ENCODE measurements at regions not wholly inside any gene's neighbourhood (a gene's known extent, or its start where the extent isn't known, plus 50 kb on each side); places are given as distances from the start of the nearest gene placed in this dataset.

DNA sequence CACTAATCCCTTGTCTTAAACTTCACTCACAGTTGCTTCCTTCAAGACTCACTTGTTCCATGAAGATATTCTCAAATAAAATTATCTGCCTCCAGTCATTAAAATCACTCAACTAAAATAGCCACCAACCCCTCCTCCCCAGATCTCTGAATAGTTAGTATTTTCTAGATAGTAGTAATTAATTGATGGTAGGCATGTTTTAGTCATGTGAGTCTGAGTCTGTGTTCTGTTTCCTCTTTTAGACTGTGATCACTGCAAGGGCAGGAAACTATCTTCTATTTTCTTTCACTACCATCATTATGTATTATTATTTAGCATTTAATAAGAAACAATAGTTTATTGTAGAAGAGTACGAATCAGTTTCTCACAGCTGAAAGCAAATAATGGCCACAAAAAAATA lies 1080.5 kb downstream of the IGSF11 start:
- no peak for DNase-seq (ENCODE audit: low spot score)

DNA sequence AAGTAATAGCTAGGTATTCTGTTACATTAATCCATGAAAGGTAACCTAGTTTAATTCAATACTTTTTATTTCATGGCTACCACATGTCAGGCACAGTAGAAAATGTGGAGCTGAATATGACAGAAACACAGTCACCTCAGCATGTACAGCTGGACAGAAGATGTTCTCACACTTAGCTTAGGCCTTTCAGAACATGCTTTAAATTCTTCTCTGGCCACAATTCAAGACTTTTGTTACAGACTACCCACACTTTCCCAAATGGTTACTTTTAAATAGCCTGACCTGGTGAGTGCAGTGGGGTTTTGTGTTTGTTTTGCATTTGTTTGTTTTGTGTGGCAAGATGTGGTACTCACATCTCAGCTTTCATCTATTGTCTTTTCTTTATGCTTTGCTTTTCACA lies 1079.5 kb downstream of the IGSF11 start:
- DNase-seq (ENCODE audit: low spot score) = no peak

DNA sequence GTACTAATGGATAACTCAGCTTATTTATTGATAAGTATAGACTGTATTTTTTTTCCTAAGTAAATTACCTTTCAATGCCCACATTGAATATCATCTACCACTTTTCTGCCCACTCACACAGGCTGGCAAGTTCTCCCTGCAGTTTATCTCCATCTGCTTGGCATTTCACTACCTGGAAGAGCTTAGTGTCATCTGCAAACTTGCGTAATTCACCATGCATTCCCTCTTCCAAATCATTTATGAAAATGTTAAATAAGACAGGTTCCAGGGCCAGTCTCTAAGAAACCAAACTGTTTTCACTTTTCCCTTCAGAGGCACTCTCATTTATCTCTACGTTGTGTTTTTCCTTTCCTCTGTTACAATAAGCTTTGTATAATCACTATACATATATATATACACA lies 1076.6 kb downstream of the IGSF11 start:
- no peak for DNase-seq (ENCODE audit: low spot score)

DNA sequence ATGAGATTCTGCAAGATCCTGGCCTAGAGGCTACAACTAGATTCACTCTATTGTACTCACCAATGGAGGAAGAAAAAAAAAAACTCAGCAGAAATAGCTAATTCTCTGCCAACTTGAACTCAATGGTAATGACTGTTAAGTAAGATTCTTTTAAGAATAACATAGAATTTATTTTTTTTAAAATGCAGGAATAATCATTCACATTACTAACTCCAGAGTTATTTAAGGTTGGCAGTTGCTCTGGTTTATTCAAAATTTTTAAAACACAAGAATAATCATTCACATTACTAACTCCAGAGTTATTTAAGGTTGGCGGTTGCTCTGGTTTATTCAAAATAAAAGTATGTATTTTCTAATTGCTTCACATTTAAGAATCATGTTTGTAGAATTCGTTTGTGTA lies 1071.9 kb downstream of the IGSF11 start:
- DNase-seq (ENCODE audit: low spot score) = no peak

DNA sequence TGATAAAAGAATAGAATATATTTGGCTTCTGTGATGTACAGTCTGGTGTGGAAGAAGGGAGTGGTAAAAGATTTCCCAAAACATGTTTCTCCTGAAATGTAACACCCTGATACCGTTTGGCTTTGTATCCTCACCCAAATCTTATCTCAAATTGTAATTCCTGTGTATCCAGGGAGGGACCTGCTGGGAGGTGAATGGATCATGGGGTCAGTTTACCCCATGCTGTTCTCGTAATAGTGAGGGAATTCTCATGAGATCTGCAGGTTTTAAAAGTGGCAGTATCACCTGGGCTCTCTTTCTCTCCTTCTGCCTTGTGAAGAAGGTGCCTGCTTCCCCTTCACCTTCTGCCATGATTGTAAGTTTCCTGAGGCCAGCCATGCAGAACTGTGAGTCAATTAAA lies 1070.8 kb downstream of the IGSF11 start:
- no peak for DNase-seq (ENCODE audit: low spot score)

DNA sequence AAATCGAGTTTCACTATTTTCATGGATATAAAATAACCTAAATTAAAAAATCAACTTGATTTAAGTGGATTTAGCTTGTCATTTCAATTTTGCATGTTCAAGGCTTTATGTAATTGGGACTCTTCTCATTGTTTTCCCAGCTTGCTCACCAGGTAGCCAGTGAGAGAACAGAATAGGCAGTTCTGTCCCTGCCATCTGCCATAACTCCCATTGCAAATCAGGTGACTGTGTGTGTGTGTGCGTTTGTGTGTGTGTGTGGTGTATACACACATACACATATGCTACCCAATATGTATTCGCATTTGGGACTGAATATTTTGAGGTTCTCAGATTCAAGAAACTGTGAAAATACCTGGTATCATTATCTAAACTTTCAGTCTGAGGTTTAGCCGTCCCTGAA lies 1069.8 kb downstream of the IGSF11 start:
- DNase-seq (ENCODE audit: low spot score) = no peak

DNA sequence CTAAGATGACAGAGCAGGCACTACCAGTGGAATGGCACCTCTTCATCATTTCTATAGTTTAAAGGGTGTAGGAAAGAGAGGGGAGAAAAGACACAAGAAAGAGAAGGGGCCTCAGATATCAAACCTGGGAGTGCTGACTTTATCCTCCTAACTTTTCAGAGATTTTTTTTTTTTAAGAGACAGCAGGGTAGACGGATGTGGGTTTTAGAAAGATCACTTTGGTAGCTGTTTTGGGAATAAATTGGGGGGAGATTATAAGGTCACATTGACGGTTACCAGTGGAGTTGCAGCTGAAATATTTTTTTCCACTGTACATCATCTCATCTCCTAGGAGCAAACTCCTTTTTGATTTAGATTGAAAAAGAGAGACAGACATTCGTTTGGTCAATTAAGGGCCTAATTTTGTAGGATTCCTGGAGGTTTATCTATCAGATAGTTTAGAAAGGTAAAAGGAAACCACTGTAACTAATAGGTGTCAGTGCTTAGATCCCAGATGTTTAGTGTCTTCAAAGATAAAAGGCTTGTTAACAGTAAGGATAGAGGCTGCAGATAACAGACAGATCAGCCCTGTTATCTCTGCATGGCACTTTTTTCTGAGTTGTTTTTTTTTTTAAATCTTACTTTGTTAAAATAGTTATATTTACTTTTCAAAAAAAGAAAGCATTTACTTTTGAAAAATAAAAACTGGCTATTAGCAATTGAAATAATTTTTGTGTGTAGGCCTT lies 1057.0 kb downstream of the IGSF11 start:
- no peak for DNase-seq (ENCODE audit: low spot score)

DNA sequence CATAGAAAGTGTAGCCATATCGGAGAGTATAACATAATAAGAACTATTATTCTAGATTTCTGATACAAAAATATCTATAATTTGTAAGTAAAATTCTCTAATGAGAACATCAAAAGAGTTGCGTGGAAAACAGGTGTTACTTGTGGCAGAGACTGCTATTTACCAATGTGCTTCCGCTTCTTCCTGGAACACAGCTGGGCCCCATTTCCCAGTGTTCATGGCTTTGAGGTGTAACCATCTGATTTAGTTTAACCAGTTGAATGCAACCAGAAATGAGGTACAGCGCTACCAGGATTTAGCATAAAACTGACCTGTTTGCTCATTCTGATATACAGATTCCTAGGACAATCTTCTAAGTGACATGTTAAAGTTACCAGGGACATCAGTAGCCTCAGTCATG lies 1055.2 kb downstream of the IGSF11 start:
- no peak for DNase-seq (ENCODE audit: low spot score)

DNA sequence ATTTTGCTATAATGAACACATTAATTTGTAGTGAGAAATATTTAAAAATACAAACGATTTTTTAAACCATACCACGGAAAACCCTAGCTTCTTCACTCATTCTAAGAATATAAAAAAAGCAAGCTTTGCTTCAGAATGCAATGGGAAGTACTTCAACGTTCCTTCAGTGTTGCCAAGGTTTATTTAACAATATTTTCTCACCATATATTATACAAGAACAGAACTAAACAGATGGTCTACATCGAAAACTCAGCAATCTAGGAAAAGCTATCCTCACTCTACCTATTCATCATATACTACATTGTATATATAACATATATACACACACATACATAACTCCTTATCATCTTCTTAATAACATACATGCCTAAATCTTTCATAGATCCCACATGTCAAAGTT lies 1047.4 kb downstream of the IGSF11 start:
- DNase-seq (ENCODE audit: low spot score) = no peak

DNA sequence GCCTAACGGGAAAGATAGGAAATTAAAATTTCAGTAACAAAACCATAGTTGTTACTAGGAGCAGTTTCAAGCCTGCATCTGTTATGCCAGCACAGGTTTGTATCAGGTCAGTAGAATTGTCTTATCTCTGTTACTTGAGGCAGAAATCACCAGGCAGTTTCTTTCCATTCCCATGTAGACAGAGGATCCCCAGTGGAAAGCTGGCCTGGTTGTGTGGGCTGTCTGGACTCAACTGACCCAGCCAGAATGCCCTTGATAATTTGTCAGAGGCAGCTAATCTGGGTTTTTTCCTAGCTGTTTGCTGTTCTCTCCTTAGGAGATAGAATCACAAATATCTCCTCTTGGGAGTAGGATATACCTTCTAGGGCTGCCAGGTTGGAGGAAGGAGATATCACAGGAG lies 1044.7 kb downstream of the IGSF11 start:
- DNase-seq (ENCODE audit: low spot score) = no peak

DNA sequence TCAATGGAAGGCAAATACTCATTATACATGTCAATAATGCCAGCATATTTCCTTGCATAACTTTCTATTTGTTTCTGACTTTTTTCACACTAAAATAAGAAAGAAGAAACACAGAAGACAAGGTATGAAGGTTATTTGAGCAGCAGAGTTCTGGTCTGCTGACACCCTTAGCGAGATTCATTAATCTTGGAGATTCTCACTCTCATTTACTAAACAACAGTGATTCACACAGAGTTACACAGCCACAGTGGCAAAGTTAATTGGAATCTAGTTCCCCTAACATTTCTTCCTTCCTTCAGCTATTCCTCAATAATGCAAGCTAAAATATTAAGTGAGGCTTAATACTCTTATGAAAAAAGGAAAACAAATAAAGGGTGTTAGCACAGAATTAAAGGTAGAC lies 1044.0 kb downstream of the IGSF11 start:
- no peak for DNase-seq (ENCODE audit: low spot score)

DNA sequence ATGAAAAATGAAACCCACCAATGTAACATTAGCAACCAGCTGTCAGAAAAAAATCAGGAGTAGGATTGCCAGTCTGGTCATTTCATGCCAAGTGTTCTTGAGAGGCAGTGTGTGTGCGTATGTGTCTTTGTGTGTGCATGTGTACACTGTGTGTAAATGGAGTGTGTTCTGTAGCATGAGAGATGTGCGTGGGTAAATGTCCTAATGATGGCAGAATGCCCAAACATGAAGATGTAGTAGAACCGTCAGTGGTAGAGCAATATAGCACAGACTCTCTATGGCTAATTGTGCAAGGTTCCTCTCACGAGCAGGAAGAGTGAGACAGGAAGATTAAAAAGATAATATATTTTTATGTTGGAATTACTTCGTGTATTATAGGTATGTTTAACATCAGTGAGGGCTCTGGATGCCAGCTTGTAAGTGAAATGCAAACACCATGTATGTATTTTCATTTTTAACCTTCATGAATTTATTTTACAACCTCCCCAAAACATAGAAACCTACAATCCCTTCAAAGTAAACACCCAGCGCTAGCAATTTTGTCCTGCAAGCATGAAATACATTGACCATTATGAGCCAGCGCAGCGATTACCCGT lies 1038.7 kb downstream of the IGSF11 start:
- no peak for DNase-seq (ENCODE audit: low spot score)

DNA sequence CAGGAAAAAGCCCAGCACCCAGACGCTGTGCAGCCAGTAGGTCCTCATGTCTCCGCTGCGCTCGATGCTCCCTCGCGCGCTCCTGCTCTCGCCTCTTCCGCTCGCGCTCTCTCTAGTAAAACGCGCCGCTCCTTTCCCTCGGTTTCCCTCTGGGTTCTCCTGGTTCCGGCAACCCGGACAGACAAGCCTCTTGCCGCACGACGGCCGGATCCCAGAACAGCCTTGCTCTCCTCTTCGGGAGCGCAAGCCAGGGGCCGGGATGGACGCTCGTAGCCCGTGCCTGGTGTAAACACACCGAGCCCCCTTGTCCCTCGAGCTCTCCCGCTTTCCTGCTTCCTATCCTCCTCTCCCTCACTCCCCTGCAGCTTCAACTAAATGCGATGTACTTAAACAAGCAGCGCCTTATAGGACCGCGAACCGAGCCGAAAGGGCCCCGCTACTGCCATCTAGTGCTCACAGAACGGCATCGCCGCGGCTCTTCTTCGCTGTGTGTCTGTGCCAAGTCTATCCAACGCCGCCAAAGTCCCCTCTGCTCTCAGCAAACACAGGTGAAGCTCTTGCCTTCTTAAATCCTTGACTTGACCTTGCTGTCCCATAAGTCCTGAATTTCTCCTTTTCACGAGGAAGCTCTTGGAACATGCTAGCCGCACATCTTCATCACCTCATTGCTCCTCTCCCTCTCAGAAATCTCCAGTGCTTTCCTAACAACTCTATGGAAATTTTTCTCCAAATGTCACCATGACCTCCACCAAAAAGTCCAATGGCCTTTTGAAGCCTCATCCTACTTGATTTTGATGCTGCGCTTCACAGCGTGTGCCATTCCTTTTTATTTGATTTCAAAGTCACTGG lies 1037.2 kb downstream of the IGSF11 start:
- DNase-seq (ENCODE audit: low spot score) = no peak

DNA sequence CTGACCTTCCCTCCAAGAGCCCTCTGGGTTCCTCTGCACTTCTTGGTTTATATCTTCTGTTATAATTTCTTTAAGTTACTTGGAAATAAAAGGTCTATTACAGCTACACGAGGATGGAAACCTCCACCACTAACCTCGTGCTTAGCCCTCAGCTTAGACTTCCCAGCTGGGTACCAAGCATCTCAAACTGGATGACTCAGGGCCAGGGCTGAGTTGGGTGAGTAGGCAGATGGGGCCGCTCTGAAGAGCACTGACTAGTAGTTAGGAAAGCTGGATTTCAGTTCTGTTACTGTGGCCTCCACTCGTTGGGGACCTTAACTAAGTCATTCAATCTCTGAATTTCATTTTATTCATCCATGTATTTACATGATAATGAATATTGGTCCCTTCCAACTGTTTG lies 1036.6 kb downstream of the IGSF11 start:
- no peak for DNase-seq (ENCODE audit: low spot score)

DNA sequence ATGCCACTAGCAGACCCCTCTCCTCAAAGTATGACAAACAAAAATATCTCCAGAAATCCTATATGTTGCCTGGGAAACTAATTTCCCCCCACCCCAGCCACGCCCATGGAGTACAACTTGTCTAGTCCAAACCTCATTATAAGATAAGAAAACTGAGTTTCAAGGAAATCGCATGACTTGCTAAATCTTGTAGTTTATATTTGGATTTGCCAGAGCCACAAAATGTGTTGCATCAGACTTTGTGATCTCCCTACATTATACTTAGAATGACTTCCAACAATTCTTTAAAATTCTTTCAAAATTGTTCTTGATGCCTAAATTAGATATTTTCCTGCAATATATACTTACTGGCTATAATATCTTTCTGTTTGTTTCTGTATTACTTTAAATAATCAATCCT lies 1034.4 kb downstream of the IGSF11 start:
- DNase-seq (ENCODE audit: low spot score) = no peak

DNA sequence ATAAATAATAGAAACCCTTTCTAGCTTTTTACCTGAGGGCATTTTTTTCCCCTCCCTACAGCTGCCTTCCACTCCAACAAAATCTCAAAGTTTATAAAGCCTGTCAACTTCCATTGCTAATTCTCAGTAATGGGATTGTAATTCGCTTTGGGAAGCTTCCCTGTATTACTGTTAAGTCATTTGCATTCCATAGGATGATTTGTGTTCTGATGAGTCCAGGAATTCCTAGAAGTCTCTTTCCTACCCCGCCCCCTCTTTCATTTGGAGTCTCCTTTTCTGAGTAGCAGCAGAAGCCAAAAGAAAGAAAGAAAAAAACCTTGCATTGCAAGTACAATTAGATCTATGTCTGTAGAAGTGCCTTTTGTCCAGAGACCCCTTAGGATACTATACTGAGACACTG lies 1033.3 kb downstream of the IGSF11 start:
- DNase-seq (ENCODE audit: low spot score) = no peak

DNA sequence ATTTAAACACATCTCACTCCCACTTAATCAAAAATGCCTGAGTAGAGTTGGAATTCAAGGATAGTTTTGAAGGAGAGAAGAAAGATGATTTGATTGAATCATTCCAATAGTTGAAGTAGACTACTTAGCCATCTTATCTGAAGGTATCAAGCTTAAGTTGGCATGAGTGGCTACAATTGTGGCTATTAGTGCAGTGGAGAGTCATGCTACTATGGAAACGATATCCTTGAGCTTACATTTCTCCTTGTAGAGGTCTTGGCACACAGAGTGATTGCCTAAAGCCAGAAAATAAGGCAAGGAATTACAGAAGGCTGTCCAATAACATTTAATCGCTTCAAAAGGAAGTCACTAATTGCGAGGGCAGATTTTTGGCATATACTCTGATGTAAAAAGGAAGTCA lies 1022.7 kb downstream of the IGSF11 start:
- no peak for DNase-seq (ENCODE audit: low spot score)

DNA sequence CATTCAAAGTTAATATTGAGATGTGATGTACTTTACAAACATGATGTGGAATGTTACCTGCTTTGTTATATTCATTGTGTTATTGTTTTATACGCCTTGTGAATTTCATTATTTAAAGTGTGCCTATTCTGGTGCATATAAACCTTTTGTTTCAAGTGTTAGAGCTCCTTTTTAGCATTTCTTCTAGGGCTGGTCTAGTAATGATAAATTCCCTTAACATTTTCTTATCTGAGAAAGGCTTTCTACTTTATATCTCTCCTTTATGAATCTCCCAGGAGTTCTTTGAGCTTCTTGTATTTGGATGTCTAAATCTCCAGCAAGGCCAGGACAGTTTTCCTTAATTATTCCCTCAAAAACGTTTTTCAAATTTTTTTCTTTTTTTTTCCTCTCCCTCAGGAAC lies 1005.6 kb downstream of the IGSF11 start:
- no peak for DNase-seq (ENCODE audit: low spot score)

DNA sequence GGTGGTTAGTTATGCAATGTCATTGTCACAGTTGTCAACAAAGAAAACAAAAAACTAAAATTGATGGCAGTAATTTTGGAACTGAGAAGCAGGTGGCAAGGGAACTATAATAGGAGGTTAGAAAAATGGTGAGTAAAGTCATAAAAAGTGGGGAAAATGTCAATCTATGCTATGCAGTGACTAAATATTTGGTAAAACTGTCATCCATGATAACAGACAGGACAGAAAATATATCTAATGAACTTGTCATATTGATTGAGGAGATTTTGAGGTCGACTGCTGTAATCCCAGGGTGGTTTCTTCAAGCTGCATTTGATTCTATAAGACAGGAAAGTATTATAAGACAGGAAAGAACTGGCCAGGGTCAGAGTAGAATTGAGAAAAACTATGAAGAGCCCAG lies 998.4 kb downstream of the IGSF11 start:
- no peak for DNase-seq (ENCODE audit: low spot score)

DNA sequence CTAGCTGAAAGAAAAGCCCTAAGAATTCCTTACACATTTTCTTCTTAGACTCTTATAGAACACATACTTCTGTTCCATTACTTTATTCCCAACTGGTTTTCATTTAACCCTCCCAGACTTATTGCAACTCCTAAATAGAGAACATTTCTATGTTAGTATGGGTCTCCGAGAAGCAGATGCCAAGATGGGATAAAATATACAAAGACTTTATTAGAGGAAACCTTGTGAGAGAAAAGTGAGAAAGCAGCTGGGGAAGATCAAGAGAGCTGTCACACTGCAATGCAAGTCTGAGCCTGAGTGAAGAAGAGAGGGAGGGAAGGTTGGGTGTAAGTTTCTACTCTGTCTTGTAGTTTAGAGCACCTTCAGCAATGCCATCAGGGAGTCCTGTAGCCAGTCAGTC lies 979.3 kb downstream of the IGSF11 start:
- DNase-seq (ENCODE audit: low spot score) = no peak

DNA sequence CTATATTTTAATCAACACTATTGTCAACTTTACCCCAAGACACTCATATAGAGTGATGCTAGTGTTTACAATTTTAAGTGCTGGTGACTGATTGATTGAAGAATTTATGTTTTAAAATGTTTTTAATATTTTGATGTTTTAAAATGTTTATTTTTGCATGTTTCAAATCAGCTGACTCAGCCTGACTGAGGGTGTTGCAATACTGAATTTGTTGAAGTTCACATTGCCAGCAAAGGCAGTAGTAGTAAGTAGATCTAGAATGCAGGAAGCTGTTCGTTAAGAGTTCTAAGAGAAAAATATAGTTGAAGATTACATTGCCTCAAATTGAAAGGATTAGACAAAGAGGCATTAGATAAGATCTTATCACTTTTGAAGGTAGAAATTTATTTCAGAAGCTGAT lies 977.6 kb downstream of the IGSF11 start:
- DNase-seq (ENCODE audit: low spot score) = no peak

DNA sequence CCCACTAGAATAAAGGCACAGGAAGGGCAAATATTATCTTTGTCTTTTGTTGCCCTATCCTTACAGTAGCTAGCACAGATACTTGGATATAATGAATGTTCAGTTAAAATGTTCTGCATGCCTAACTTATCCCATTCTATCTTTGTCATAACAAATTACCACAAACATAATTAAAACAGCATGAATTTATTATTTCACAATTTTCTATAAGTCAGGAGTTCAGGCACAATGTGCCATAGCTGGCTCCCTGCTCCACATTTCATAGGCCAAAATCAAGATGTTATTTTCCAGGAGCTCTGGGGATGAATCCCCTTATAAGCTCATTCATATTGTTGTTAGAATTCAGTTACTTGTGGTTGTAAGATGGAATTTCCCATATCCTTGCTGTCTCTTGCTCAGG lies 975.5 kb downstream of the IGSF11 start:
- no peak for DNase-seq (ENCODE audit: low spot score)

DNA sequence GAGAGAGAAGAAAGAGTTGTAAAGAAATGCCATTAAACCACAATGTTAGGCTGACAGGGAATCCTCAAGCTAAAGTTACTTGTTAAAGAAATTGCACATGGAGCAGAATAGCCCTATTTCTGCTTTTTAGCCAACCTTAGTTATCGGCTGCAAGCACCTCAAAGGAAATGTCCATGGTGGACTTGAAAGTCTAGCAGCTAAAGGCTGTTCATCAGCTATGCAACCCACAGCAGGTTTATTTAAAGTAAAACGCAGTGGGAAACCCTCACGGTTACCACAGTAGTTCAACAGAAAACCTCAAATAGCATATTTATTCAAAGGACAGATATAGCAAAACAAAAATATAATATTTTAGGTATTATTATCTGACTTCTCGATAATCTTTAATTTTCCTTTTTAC lies 967.2 kb downstream of the IGSF11 start:
- no peak for DNase-seq (ENCODE audit: low spot score)
